GM18951 (cell line): ENCODE measurements at regions not wholly inside any gene's neighbourhood (a gene's known extent, or its start where the extent isn't known, plus 50 kb on each side); places are given as distances from the start of the nearest gene placed in this dataset.

Experiments
- POLR2A ChIP-seq: IDR thresholded peaks from 4 replicates; pipeline ENCODE4 v1.6.1; 2011; ENCODE audit warnings: mild to moderate bottlenecking; ENCODE audit not compliant: insufficient read length, insufficient read depth; ENCODE audit errors: extremely low read depth
- in situ Hi-C: fragments of 300-500 bp; cut with MboI; formaldehyde crosslinking; loops from one replicate; pipeline ENCODE4 v1.12.0; 2022; ENCODE audit warnings: low sequenced_read_pairs, mixed read lengths, inconsistent platforms; ENCODE audit not compliant: unreplicated experiment

DNA sequence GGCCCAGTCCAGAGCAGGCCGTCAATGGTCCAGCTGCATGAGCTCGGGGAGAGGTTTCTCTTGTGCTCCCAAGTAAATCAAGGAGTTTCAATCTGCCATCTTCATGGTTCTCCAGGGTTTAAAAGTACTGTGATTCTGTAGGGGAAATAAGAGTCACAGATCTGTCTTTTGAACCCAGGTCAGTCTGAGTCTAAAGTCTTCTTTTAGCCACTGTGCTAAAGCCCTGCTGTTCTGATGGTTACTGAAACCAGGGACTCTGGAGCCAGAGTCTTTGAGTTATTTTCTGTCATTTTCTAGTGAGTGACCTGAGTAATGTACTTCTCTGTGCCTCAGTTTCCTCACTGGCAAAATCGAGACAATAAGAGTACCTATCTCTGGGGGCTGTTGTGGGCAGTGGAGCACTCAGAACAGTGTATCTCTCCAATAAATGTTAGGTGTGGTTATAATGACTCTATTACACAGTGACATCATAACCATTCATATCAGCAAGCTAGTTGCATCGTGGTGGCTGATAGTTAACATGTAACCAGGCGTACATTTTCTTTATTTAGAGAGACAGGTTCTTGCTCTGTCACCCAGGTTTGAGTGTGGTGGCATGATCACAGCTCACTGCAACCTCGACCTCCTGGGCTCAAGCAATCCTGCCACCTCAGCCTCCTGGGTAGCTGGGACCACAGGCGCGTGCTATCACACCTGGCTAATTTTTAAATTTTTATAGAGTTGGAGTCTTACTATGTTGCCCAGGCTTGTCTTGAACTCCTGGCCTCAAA is 74.6 kb upstream of the KCNG1 start:
- in situ Hi-C loops, result no loop called here
- TF ChIP-seq POLR2A, result no peak

GRCh38 chr20:51096582-51097267 is 73.8 kb upstream of the KCNG1 start:
- in situ Hi-C loops, result no loop called here
- TF ChIP-seq POLR2A, result no peak

DNA sequence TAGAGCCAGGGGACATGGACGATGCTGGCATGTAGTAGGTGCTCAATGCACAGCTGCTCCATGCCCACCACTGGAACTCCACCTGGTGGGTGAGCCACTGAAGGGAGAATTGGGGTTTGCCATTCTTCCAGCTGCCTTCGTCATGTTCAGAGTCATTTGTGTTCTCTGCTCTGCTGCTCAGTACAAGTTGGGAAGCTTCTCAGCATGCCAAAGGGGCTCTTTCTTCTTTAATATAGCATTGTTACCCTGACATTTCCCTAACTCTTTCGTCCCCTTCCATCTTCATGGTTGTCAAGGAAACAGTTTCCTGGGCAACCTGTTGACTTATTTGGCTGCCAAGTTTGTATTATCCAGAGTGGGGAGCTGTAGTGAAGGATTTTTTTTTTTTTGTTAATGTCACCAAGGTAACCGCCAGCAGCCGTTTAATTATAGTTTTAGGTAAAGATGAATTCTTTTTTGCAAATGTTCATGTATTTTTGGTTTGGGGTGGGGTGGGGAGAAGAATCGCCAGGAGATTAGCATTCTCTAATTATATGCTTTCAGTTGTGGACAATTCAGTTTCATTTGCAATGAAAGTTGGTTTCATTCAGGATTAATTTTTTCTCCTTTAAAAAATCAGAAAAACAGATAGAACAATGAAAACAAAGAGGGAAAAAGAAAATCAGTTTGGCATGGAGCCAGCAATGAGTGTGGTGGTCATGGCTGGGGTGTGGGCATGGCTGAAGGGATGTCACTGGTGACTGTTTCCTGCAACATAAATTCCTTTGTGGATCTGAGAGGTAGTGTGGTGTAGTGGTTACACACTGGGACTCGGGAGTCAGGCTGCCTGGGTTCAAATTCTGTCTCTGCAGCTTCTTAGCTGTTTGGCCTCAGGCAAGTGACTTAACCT is 73.0 kb upstream of the KCNG1 start:
- in situ Hi-C loops, result no loop called here
- no peak for TF ChIP-seq POLR2A

GRCh38 chr20:51094221-51094620 is 71.3 kb upstream of the KCNG1 start:
- in situ Hi-C loops, result no loop called here
- no peak for TF ChIP-seq POLR2A

- in situ Hi-C loops, result no loop called here
Measured at GRCh38 chr20:51093240-51093763, 70.4 kb upstream of the KCNG1 start.

DNA sequence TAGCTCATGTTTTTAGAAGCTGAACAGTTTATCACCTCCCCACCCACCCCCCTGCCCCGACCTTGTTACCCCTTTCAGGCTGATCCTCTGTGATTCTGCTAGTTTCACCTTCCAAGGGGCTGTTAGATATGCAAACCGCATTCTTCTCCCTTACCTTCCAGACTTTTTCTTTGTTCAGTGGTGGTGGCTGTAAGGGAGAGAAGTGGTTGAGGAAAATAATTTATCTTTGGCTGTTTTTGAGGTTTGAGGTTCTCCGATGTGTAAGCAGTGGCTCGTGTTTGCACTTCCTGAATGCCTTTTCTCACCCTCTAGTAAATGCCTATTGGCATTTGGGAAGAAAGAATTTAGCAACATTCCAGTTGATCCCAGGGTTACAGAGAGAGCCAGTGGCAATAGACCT is 69.4 kb upstream of the KCNG1 start:
- in situ Hi-C loops, result no loop called here
- TF ChIP-seq POLR2A, result no peak

More at GRCh38 chr20:51093240-51093763, 70.4 kb upstream of the KCNG1 start:
- TF ChIP-seq POLR2A, result no peak

GRCh38 chr20:51091406-51092195 is 68.7 kb upstream of the KCNG1 start:
- no peak for TF ChIP-seq POLR2A
- in situ Hi-C loops, result no loop called here

DNA sequence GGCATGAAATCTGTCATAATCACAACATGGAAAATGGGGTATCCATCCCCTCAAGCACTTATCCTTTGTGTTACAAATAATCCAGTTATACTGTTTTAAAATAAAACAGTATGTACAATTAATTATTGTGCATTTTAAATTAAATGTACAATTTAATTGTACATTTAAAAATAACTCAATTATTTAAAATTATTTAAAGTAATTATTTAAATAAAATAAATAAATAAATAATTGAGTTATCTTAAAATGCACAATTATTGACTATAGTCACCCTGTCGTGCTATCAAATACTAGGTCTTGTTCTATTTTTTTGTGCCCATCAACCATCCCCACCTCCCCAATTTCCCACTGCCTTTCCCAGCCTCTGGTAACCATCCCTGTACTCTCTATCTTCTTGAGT is 66.9 kb upstream of the KCNG1 start:
- in situ Hi-C loops, result no loop called here
- TF ChIP-seq POLR2A, result no peak

GRCh38 chr20:51089272-51089781 is 66.4 kb upstream of the KCNG1 start:
- in situ Hi-C loops, result no loop called here
- TF ChIP-seq POLR2A, result no peak

- TF ChIP-seq POLR2A, result no peak
- in situ Hi-C loops, result no loop called here
Measured at GRCh38 chr20:51087266-51087665, 64.4 kb upstream of the KCNG1 start.

DNA sequence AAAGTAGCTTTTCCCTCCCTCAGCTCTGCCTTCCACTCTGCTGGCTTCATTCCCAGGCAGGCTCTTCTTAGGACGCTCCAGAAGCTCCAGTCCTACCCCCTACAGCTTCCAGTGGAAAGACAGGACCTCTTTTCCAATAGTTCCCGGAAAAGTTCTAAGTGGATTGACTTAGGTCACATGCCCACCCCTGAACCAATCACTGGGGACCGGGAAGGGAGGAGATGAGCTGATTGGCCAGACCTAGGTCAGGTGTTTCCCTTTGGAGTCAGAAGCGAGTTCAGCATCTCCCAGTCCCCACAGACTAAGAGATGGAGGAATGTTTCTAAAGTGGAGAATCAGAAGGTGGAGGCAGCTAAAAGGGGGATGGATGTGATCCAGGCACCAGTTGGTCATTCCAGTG is 62.9 kb upstream of the KCNG1 start:
- in situ Hi-C loops, result no loop called here
- TF ChIP-seq POLR2A, result no peak
